Tibial artery (tissue), 4 donors: ENCODE measurements at regions not wholly inside any gene's neighbourhood (a gene's known extent, or its start where the extent isn't known, plus 50 kb on each side); places are given as distances from the start of the nearest gene placed in this dataset.

Experiments
- DNase-seq, 2 donors: peaks; one replicate each; pipeline ENCODE4 v3.0.0-alpha.2; 2019
- H3K27ac ChIP-seq, 2 donors: fragments of 200-600 bp; sonication (generic) in 1 of 2; 1 replicate in 1 of 2; 2 replicates in 1 of 2; pipeline ENCODE4 v1.5.1; 2018 to 2019; ENCODE audit warnings: mild to moderate bottlenecking in 1 of 2
- H3K27me3 ChIP-seq, 2 donors: fragments of 200-600 bp; sonication (generic) in 1 of 2; one replicate each; pipeline versions ENCODE4 v1.5.1 to v1.6.0; 2016 to 2019
- H3K36me3 ChIP-seq, 3 donors: fragments of 200-600 bp; sonication (generic) in 2 of 3; one replicate each; pipeline ENCODE4 v1.5.1; 2016 to 2019; ENCODE audit warnings: mild to moderate bottlenecking in 2 of 3
- H3K4me1 ChIP-seq, 4 donors: fragments of 200-600 bp; sonication (generic) in 2 of 4; 1 replicate in 3 of 4; 2 replicates in 1 of 4; pipeline ENCODE4 v1.5.1; 2016 to 2019
- H3K4me3 ChIP-seq, 2 donors: fragments of 200-600 bp; sonication (generic) in 1 of 2; 1 replicate in 1 of 2; 2 replicates in 1 of 2; pipeline ENCODE4 v1.5.1; 2018 to 2019; ENCODE audit warnings: mild to moderate bottlenecking in 2 of 2
- H3K9me3 ChIP-seq, 3 donors: fragments of 200-600 bp; sonication (generic) in 1 of 3; one replicate each; pipeline ENCODE4 v1.5.1; 2016 to 2019
- CTCF ChIP-seq, 2 experiments: fragments of 200-600 bp in 1 of 2; fragments of 450-650 bp in 1 of 2; IDR thresholded peaks; one replicate each; pipeline ENCODE4 v1.5.1; 2017 to 2019; ENCODE audit warnings: antibody characterized with exemption in 2 of 2, mild to moderate bottlenecking in 1 of 2, moderate library complexity in 1 of 2
- intact Hi-C: fragments of 100-400 bp; cut with DNase I; formaldehyde crosslinking; loops from one replicate; pipeline ENCODE4 v1.15.0; 2023; ENCODE audit warnings: low total_unique reads

- no peak for TF ChIP-seq CTCF (IDR thresholded peaks at IDR 0.05)
- no peak for DNase-seq
- no peak overlapping the region for H3K27ac ChIP-seq
- no peaks in the 10 kb centered on the region for H3K4me1 ChIP-seq
- no peak overlapping the region for H3K4me3 ChIP-seq
- peaks cover 0 to 29% (median 18%) of the 10 kb centered on the region in 3 donors for H3K9me3 ChIP-seq
- H3K36me3 ChIP-seq = no peaks in the 10 kb centered on the region
- H3K27me3 ChIP-seq = no peaks in the 10 kb centered on the region
- intact Hi-C loops = no loop called here
Measured at GRCh38 chr1:34511802-34512201, 243.0 kb upstream of the GJB5 start.

- Histone ChIP-seq H3K27ac (no peak overlapping the region), H3K27me3 (peaks cover 0 to 4% of the 10 kb centered on the region in 2 donors), H3K4me1 (no peaks in the 10 kb centered on the region), H3K36me3 (no peaks in the 10 kb centered on the region), H3K4me3 (no peak overlapping the region), H3K9me3 (no peaks in the 10 kb centered on the region)
- TF ChIP-seq CTCF (IDR thresholded peaks at IDR 0.05) = no peak
- intact Hi-C loops = no loop called here
- no peak for DNase-seq
Measured at GRCh38 chr1:34518146-34518699, 236.6 kb upstream of the GJB5 start.

GRCh38 chr1:34520111-34520510 lies 234.7 kb upstream of the GJB5 start:
- peaks cover 0 to 7% of the 10 kb centered on the region in 2 donors for H3K27me3 ChIP-seq
- intact Hi-C loops = no loop called here
- no peaks in the 10 kb centered on the region for H3K36me3 ChIP-seq
- no peaks in the 10 kb centered on the region for H3K4me1 ChIP-seq
- no peak for DNase-seq
- no peaks in the 10 kb centered on the region for H3K9me3 ChIP-seq
- no peak overlapping the region for H3K4me3 ChIP-seq
- no peak for TF ChIP-seq CTCF (IDR thresholded peaks at IDR 0.05)
- no peak overlapping the region for H3K27ac ChIP-seq

GRCh38 chr1:34524783-34525182 lies 230.1 kb upstream of the GJB5 start:
- no peak overlapping the region for H3K27ac ChIP-seq
- no peak overlapping the region for H3K4me3 ChIP-seq
- DNase-seq = no peak
- H3K27me3 ChIP-seq = peaks cover 0 to 14% of the 10 kb centered on the region in 2 donors
- no peaks in the 10 kb centered on the region for H3K9me3 ChIP-seq
- no peak for TF ChIP-seq CTCF (IDR thresholded peaks at IDR 0.05)
- intact Hi-C loops = no loop called here
- H3K36me3 ChIP-seq = no peaks in the 10 kb centered on the region
- H3K4me1 ChIP-seq = no peaks in the 10 kb centered on the region

- no peak for DNase-seq
- intact Hi-C loops = no loop called here
- H3K4me1 ChIP-seq = no peaks in the 10 kb centered on the region
- H3K27me3 ChIP-seq = peaks cover 0 to 9% of the 10 kb centered on the region in 2 donors
- no peak for TF ChIP-seq CTCF (IDR thresholded peaks at IDR 0.05)
- no peaks in the 10 kb centered on the region for H3K36me3 ChIP-seq
- H3K27ac ChIP-seq = no peak overlapping the region
- no peaks in the 10 kb centered on the region for H3K9me3 ChIP-seq
- H3K4me3 ChIP-seq = no peak overlapping the region
Measured at GRCh38 chr1:34529935-34530859, 224.7 kb upstream of the GJB5 start.
